GM19324 (cell line): ENCODE measurements at regions not wholly inside any gene's neighbourhood (a gene's known extent, or its start where the extent isn't known, plus 50 kb on each side); places are given as distances from the start of the nearest gene placed in this dataset.

Experiments
- ATAC-seq: cut with Tn5 transposase; IDR thresholded peaks from one replicate; pipeline ENCODE4 v1.9.1; 2021; ENCODE audit warnings: mild to moderate bottlenecking, moderate library complexity; ENCODE audit not compliant: unreplicated experiment, low FRiP score

- no peak for ATAC-seq
Observed at GRCh38 chr2:106977717-106978116, 91.8 kb upstream of the ST6GAL2 start.

DNA sequence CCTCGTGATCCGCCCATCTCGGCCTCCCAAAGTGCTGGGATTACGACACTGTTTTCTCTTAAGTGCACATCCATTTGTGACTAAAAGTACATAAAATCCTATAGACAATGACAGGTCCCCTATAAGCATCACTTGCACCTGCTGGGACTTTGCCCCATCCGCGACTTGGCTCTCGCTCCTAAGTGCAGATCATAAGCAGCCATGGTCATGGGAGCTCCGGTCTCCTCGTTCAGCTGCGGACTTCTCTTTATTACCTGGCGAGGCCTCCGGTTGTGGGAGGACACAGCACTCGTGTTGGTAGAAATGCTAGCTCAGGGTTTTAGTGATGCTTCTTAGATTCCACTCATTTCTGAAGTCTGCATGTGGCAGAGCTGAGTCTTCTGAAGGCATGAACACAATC, 92.7 kb upstream of the ST6GAL2 start:
- ATAC-seq: no peak

DNA sequence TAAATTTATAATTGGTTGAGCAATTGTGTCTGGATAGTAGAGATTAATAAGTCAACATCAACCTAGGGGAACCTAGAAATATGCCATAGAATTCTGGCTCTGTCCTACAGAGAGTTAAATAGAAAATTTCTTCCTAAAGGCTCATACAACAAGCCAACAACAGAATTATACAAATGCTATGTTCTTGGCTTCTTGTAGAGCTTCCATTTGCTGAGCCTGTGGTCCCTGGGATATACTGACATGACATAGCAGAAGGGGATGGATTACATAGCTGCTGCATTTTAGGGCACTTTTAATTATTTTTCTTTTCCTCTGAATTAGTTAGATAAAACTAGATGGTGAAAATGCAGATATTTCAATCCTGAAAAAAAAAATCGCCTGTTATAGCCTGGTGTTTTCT, 95.5 kb upstream of the ST6GAL2 start:
- ATAC-seq: no peak

GRCh38 chr2:106982350-106982749, 96.4 kb upstream of the ST6GAL2 start:
- no peak for ATAC-seq

GRCh38 chr2:106983305-106983704, 97.3 kb upstream of the ST6GAL2 start:
- no peak for ATAC-seq

DNA sequence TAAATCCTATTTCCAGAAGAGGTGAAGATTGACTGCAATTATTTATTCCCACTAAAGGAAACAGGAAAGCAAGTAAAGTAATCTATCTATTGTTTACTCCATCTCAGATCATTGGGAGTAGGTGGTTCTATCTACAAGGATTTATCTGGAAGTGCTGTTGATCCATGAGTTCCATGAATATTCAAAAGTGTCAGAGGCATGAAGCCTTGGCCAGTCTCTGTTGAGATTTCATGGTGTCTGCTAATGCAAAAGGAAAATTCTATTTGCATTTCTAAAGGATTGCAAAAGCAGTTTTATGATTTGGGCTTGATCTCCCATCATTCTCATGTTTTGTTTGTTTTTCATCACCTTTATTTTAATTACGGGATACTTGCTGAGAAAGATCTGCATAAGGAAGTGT, 102.4 kb upstream of the ST6GAL2 start:
- ATAC-seq: no peak

- ATAC-seq: no peak
Observed at GRCh38 chr2:106990297-106990696, 104.3 kb upstream of the ST6GAL2 start.

- ATAC-seq: no peak
Observed at GRCh38 chr2:106991866-106992265, 105.9 kb upstream of the ST6GAL2 start.

GRCh38 chr2:106995556-106995955, 109.6 kb upstream of the ST6GAL2 start:
- ATAC-seq: no peak

DNA sequence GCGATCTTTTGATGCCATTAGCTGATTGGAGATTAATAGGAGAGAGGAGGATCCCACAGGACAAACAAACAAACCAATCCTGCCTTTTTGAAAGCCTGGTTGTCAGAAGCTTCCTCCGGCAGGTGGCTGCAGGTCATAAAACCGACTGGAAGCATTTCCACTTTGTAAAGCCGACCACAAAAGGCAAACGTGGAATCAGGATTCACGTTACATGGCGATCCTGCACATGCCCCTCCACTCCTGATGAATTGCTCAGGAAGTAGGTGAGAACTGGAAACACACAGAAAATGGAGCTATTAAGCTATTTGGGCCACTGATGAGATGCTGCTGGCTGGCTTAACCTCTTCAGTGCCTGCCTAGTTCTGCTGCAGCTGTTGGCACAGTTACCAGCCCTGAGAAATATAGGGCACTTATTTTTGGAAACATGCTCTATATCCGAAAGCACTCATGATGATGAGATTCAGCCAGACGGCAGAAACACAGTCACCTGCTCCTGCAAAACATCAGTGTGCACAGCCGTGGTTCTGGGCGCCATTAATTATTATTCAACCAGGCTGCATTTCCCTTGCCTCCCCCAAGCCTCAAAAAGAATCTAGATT, 110.3 kb upstream of the ST6GAL2 start:
- no peak for ATAC-seq

- ATAC-seq: no peak
Observed at GRCh38 chr2:106997204-106997603, 111.2 kb upstream of the ST6GAL2 start.

DNA sequence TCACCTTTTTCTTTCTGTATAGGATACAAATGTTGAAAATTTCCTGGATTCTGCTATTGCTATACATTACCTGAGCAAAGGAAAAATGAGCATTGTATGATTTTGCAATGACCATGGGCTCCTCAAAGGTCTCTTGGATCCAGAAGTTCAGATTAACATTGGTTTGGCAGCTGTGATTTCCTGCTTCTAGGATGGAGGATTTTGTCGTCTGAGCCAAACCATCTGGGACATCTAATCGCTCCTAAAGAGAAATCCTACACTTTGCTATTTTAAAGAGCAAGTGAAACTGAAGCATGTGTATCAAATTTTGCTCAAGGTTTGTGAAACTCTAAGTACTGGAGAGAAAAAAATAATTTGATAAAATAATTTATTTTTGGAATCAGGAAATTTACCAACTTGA, 115.1 kb upstream of the ST6GAL2 start:
- no peak for ATAC-seq

DNA sequence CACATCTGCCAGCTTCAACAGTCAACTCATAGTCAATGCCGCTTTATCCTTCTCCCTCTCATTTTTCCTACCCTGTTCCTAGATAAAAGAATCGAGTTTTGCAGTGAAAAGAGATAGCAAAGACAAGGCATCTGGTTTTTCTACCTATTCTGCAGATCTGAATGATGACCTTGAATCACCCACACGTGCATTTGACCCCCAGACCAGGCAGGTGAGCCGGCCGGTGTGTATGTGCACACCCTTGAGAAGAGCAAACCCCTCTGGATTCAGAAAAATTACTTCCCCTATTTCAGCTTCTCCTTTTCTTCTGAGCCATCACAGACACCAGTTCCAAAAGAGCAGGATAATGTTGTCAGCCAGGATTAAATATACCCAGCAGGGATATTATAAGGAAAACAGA, 115.6 kb upstream of the ST6GAL2 start:
- no peak for ATAC-seq

DNA sequence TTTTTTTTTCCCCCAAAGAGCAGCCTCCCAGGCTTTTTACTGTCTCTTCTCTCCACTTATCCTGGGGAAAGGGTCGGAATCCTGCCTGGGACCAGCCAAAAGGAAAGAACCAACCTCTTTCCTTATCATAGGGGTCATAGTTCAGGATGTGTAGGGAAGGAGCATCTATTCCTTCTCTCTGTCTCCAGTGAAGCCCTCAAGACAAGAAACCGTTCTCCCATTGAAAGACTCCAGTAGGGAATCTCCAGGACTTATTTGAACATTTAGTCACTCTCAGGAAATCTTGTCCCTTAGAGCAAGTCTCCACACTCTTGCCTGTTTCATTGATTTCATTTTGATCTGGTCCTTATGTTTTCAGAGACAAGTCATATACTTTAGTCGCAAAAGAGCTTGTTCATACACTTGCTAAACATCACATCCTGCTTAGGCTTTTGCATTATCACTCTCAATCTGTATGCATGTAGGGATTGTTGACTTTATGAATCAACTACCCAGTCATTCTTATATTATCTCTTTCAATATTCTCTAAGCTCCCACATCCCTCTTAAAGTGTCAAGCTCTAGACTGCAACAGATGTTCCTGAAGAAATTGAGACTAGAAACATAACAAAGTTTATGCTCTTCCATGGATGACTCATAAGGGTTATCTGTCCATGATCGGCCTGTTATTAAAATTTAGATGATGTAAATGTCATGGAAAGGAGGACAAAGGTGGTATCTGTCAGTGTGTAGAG, 116.2 kb upstream of the ST6GAL2 start:
- no peak for ATAC-seq

DNA sequence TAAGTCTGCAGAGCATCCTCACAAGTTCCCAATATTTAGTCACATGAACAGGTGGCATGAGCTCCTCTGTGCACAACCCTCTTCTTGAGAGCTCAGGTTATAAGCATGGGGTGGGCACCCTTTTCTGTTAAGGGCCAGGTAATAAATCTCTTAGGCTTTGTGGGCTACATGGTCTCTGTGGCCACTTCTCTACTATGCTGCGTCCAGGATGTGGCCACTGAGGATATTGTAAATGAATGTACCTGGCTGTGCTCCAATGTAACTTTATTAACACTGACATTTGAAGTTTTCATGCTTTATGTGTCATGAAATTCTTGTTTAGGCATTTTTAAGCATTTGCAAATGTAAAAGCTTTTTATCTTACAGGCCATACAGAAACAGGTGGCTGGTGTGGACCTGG, 116.8 kb upstream of the ST6GAL2 start:
- no peak for ATAC-seq

DNA sequence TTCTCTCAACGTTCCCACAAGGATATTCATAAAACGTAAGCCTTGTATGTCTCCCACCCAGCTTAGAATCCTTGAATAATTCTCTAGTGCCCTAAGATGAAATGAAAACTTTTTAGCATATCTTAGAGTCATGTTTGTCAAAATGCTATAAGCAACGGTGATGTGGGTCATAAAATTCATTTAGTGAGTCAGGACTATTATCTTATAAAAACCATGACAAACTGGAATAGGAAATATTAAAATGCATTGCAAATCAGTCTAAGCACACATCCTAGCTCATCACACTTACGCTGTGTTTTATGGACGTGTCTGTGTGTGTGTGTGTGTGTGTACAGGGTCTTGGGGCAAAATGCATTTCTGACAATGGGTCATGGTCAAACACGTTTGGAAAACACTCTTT, 119.9 kb upstream of the ST6GAL2 start:
- no peak for ATAC-seq

DNA sequence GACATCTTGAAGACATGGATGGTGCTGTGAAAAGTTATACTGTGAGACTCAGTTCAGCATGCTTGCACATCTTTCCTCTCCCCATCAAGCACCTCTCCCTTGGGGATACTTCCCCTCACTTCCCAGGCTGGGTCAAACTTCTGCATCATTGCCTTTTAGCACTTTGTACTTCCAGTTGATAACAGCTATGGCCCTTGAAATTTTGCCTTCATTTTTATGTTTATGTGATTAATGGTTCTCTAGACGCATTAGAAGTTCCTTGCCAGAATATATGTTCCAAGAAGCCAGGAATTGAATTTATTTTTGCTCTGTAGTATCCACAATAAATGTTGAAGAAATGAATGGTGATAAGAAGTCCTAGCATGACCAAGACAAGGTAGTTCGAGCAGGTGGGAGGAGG, 120.9 kb upstream of the ST6GAL2 start:
- no peak for ATAC-seq

- no peak for ATAC-seq
Observed at GRCh38 chr2:107007927-107008326, 122.0 kb upstream of the ST6GAL2 start.

DNA sequence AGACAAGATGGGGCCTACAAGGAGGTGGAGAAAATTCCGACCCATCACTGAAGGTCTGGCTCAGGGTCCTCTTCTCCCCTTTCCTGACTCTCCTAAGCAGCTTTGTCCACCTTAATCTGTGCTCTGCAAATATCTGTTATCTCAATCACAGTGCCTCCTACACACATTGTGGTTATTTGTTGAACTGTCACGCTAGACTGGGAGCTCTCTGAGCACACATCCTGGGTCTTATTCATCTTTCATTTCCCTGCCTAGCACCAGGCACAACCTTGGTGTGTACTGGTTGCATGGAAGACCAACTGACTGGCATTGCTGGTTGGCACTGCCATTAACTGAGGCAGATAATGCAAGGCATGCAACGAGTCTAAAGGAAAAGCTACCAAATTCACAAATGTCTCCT, 122.9 kb upstream of the ST6GAL2 start:
- no peak for ATAC-seq

DNA sequence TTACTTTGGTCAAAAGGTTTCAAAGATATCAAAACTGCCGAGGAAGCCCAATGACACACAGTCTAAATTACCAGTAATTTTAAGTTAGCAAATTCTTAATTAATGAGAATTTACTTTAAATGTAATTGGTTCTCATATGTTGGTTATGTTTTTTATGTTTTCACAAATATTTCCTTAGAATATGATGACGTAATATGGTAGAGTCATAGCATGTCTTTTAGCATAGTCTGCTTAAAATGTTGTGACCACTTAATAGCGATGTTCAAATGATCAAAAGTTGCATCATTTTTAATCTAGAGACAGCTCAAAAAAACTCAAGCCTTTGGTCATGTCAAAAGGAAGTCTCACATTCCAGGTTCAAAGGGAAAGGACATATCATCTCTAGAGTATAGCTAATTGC, 123.3 kb upstream of the ST6GAL2 start:
- ATAC-seq: no peak

DNA sequence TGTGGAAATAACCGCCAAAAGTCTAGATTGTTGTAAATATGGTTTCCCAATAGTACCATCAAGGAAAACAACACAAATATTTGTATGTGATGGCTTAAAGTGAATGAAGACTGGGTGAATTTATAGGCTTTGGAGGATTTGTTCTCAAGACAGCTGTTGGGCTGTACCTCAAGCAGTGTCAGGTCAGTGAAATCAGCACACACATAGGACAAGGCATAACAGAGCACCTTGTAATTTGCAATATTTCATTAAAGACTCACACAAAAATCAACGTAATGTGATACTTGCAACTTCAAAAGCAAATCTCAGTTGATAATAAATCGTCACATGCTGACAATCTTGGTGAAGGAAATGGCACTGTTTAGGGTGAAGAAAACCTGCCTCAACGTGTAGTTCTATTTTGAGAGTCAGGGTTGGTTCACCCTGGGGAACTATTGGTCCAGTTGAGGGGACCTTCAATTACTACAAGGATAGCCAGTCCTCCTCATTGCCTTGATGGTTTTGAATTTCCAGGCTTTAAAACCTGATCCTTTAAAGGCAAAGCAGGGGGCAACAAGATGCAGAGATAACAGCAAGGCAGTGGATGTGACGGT, 126.8 kb upstream of the ST6GAL2 start:
- ATAC-seq: no peak

- ATAC-seq: no peak
Observed at GRCh38 chr2:107013884-107014283, 127.9 kb upstream of the ST6GAL2 start.
